Ishikawa (cell line): ENCODE measurements at regions not wholly inside any gene's neighbourhood (a gene's known extent, or its start where the extent isn't known, plus 50 kb on each side); places are given as distances from the start of the nearest gene placed in this dataset.

Experiments used
- CEBPB ChIP-seq: IDR thresholded peaks from 2 replicates; pipeline ENCODE4 v1.6.1; 2012
- CREB1 ChIP-seq: IDR thresholded peaks from 2 replicates; pipeline ENCODE4 v1.6.1; 2012; ENCODE audit warnings: low read depth
- EGR1 ChIP-seq: IDR thresholded peaks from 2 replicates; pipeline ENCODE4 v1.6.1; 2012
- EP300 ChIP-seq: IDR thresholded peaks from 2 replicates; pipeline ENCODE4 v1.6.1; 2012; ENCODE audit warnings: borderline replicate concordance
- FOXM1 ChIP-seq: IDR thresholded peaks from 2 replicates; pipeline ENCODE4 v1.6.1; 2012; ENCODE audit warnings: low read depth, borderline replicate concordance
- MAX ChIP-seq: IDR thresholded peaks from 2 replicates; pipeline ENCODE4 v1.6.1; 2012
- NFIC ChIP-seq: IDR thresholded peaks from 2 replicates; pipeline ENCODE4 v1.6.1; 2012
- RAD21 ChIP-seq: IDR thresholded peaks from 2 replicates; pipeline ENCODE4 v1.6.1; 2012; ENCODE audit warnings: low read depth
- REST ChIP-seq: IDR thresholded peaks from 2 replicates; pipeline ENCODE4 v1.6.1; 2012; ENCODE audit warnings: low read depth, mild to moderate bottlenecking
- TAF1 ChIP-seq: IDR thresholded peaks from 2 replicates; pipeline ENCODE4 v1.6.1; 2012; ENCODE audit warnings: low read depth, mild to moderate bottlenecking
- TCF12 ChIP-seq: IDR thresholded peaks from 2 replicates; pipeline ENCODE4 v1.6.1; 2012; ENCODE audit warnings: low read depth
- TEAD4 ChIP-seq: IDR thresholded peaks from 2 replicates; pipeline ENCODE4 v1.6.1; 2012
- USF1 ChIP-seq: IDR thresholded peaks from 2 replicates; pipeline ENCODE4 v1.6.1; 2012
- YY1 ChIP-seq: IDR thresholded peaks from 2 replicates; pipeline ENCODE4 v1.6.1; 2012; ENCODE audit warnings: low read depth
- ZBTB7A ChIP-seq: IDR thresholded peaks from 2 replicates; pipeline ENCODE4 v1.6.1; 2012; ENCODE audit warnings: low read depth

- TF ChIP-seq FOXM1 (no peak), EP300 (no peak), CEBPB (no peak), RAD21 (no peak), USF1 (no peak), CREB1 (no peak), MAX (no peak), TAF1 (no peak), EGR1 (no peak), REST (no peak), TEAD4 (no peak)
Measured at GRCh38 chr2:173753441-173753840, 211.7 kb downstream of the SP3 start.

GRCh38 chr2:173754165-173754564 is 211.0 kb downstream of the SP3 start:
- TF ChIP-seq YY1 (no peak), NFIC (no peak), CEBPB (no peak), MAX (no peak), USF1 (no peak), EP300 (no peak), RAD21 (no peak), ZBTB7A (no peak)

- no peak for TF ChIP-seq RAD21
- no peak for TF ChIP-seq ZBTB7A
- no peak for TF ChIP-seq TCF12
- no peak for TF ChIP-seq MAX
- no peak for TF ChIP-seq TEAD4
- TF ChIP-seq FOXM1: no peak
- no peak for TF ChIP-seq EGR1
- no peak for TF ChIP-seq USF1
- no peak for TF ChIP-seq EP300
- TF ChIP-seq CEBPB: no peak
- TF ChIP-seq NFIC: no peak
- TF ChIP-seq YY1: no peak
- no peak for TF ChIP-seq TAF1
- no peak for TF ChIP-seq CREB1
- no peak for TF ChIP-seq REST
Measured at GRCh38 chr2:173754837-173755236, 210.3 kb downstream of the SP3 start.

- TF ChIP-seq FOXM1 (no peak), RAD21 (no peak), TEAD4 (no peak), NFIC (no peak), TCF12 (no peak), ZBTB7A (no peak), EGR1 (no peak), CEBPB (no peak), MAX (no peak), REST (no peak), YY1 (no peak), CREB1 (no peak)
Measured at GRCh38 chr2:173755798-173756197, 209.4 kb downstream of the SP3 start.
